ENCODE measurements at regions not wholly inside any gene's neighbourhood (a gene's known extent, or its start where the extent isn't known, plus 50 kb on each side); places are given as distances from the start of the nearest gene placed in this dataset.

GRCh38 chr2:239634769-239635168, 233.9 kb upstream of the HDAC4 start:
- intact Hi-C loops (cut with micrococcal nuclease; ENCODE audit: unreplicated experiment), result no loop called here
- H3K27ac Mint-ChIP-seq (ENCODE audit: unreplicated experiment), result no peak overlapping the region
- DNase-seq, result no peak
- H3K9me3 Mint-ChIP-seq (ENCODE audit: low read depth, unreplicated experiment), result no peaks in the 10 kb centered on the region
- no peaks in the 10 kb centered on the region for H3K36me3 Mint-ChIP-seq (ENCODE audit: insufficient read depth, unreplicated experiment)
- CTCF ChIA-PET, result no interaction called here
- peaks cover 47% of the 10 kb centered on the region for H3K27me3 Mint-ChIP-seq (ENCODE audit: unreplicated experiment)
- H3K4me3 Mint-ChIP-seq (ENCODE audit: low read depth, unreplicated experiment), result no peak overlapping the region
- no peaks in the 10 kb centered on the region for H3K4me1 Mint-ChIP-seq (ENCODE audit: low read depth, unreplicated experiment)
- no peak for TF ChIP-seq CTCF (IDR thresholded peaks at IDR 0.05; ENCODE audit: unreplicated experiment)
- no TSS peak for BruUV-seq (replicated peaks)

- intact Hi-C loops (cut with micrococcal nuclease; ENCODE audit: unreplicated experiment), result no loop called here
- H3K36me3 Mint-ChIP-seq (ENCODE audit: insufficient read depth, unreplicated experiment), result no peaks in the 10 kb centered on the region
These were observed 229.9 kb upstream of the HDAC4 start for GRCh38 chr2:239630618-239631286.

GRCh38 chr2:239629926-239630617, 229.3 kb upstream of the HDAC4 start:
- intact Hi-C loops (cut with micrococcal nuclease; ENCODE audit: unreplicated experiment), result no loop called here
- H3K36me3 Mint-ChIP-seq (ENCODE audit: insufficient read depth, unreplicated experiment), result no peaks in the 10 kb centered on the region

More at GRCh38 chr2:239630618-239631286, 229.9 kb upstream of the HDAC4 start:
- no peak for TF ChIP-seq CTCF (IDR thresholded peaks at IDR 0.05; ENCODE audit: unreplicated experiment)
- DNase-seq, result no peak
- H3K4me1 Mint-ChIP-seq (ENCODE audit: low read depth, unreplicated experiment), result no peaks in the 10 kb centered on the region
- H3K4me3 Mint-ChIP-seq (ENCODE audit: low read depth, unreplicated experiment), result no peak overlapping the region
- H3K9me3 Mint-ChIP-seq (ENCODE audit: low read depth, unreplicated experiment), result peaks cover 4% of the 10 kb centered on the region
- no peak overlapping the region for H3K27ac Mint-ChIP-seq (ENCODE audit: unreplicated experiment)
- BruUV-seq (replicated peaks), result no TSS peak
- CTCF ChIA-PET, result interaction anchor here (0.7 kb wide), 2 partner anchors 30 to 180 kb away, joined by 6 to 11 read pairs; no protein-coding TSS in a partner anchor
- peaks cover 50% of the 10 kb centered on the region for H3K27me3 Mint-ChIP-seq (ENCODE audit: unreplicated experiment)

More at GRCh38 chr2:239629926-239630617, 229.3 kb upstream of the HDAC4 start:
- no peak overlapping the region for H3K27ac Mint-ChIP-seq (ENCODE audit: unreplicated experiment)
- no peak for TF ChIP-seq CTCF (IDR thresholded peaks at IDR 0.05; ENCODE audit: unreplicated experiment)
- CTCF ChIA-PET, result interaction anchor here (0.7 kb wide), 2 partner anchors 29 to 180 kb away, joined by 6 to 11 read pairs; no protein-coding TSS in a partner anchor
- H3K27me3 Mint-ChIP-seq (ENCODE audit: unreplicated experiment), result peaks cover 49% of the 10 kb centered on the region
- H3K4me3 Mint-ChIP-seq (ENCODE audit: low read depth, unreplicated experiment), result no peak overlapping the region
- DNase-seq, result no peak
- peaks cover 4% of the 10 kb centered on the region for H3K9me3 Mint-ChIP-seq (ENCODE audit: low read depth, unreplicated experiment)
- no TSS peak for BruUV-seq (replicated peaks)
- no peaks in the 10 kb centered on the region for H3K4me1 Mint-ChIP-seq (ENCODE audit: low read depth, unreplicated experiment)
